ENCODE measurements at regions not wholly inside any gene's neighbourhood (a gene's known extent, or its start where the extent isn't known, plus 50 kb on each side); places are given as distances from the start of the nearest gene placed in this dataset.
"Not testable (repeated sequence)": the region's sequence is repeated elsewhere in the genome, so short reads cannot be mapped to it uniquely, and the experiment has no call there.

GRCh38 chr13:55582294-55582693 lies 1558.4 kb upstream of the PRR20A start:
- TF ChIP-seq POLR2A, EP300, POLR2AphosphoS5 (IDR thresholded peaks at IDR 0.05): not testable (repeated sequence)
- TF ChIP-seq, protein P1, sequence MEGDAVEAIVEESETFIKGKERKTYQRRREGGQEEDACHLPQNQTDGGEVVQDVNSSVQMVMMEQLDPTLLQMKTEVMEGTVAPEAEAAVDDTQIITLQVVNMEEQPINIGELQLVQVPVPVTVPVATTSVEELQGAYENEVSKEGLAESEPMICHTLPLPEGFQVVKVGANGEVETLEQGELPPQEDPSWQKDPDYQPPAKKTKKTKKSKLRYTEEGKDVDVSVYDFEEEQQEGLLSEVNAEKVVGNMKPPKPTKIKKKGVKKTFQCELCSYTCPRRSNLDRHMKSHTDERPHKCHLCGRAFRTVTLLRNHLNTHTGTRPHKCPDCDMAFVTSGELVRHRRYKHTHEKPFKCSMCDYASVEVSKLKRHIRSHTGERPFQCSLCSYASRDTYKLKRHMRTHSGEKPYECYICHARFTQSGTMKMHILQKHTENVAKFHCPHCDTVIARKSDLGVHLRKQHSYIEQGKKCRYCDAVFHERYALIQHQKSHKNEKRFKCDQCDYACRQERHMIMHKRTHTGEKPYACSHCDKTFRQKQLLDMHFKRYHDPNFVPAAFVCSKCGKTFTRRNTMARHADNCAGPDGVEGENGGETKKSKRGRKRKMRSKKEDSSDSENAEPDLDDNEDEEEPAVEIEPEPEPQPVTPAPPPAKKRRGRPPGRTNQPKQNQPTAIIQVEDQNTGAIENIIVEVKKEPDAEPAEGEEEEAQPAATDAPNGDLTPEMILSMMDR (IDR thresholded peaks at IDR 0.05) = not testable (repeated sequence)

All from stomach (tissue), 4 donors.